ENCODE measurements at regions not wholly inside any gene's neighbourhood (a gene's known extent, or its start where the extent isn't known, plus 50 kb on each side); places are given as distances from the start of the nearest gene placed in this dataset.

DNA sequence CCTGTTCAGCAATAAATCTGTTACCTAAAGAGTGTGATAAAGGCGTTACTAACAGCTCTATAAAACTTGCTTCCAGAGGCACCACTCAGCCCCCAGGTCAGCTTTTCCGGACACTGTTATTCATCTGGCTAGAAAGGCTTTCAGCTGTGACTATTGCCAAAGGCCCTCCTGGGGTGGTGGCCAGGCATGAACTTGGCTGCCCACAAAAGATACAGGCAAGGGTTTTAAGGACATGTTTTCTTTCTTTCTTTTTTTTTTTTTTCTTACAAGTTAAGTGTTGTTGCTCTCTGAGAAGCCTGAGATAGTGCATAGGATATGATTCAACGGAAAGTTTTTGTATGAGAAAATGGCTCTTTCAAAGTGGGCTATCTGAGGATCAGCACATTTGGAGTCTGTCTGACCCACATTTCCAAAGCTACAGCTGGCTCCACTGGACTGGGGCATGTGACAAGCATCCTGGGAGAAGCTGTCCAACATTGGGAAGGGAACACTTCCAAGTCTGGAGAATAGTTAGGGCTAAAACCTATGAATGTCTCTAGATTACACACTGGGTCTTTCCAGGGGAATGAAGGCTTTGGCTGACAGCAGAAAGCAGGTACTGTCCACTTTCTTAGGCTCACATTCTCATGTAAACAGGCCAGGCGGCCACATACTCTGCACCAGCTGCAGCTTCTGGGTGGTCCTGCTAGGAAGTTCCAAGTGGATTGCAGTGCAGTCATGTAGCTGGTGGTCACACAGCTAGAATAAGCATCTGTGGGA, 639.7 kb downstream of the LMO4 start:
- TF ChIP-seq REST (IDR thresholded peaks at IDR 0.05), result no peak
- TF ChIP-seq TAF1 (conservative IDR thresholded peaks at IDR 0.05), result no peak
- TF ChIP-seq RAD21 (IDR thresholded peaks at IDR 0.05), result no peak
- no peak for TF ChIP-seq ATF3 (IDR thresholded peaks at IDR 0.05)
- no peak for TF ChIP-seq HNF4A (conservative IDR thresholded peaks at IDR 0.05)
- no peak for TF ChIP-seq JUND (IDR thresholded peaks at IDR 0.05)
- TF ChIP-seq FOXA1 (IDR thresholded peaks at IDR 0.05), result no peak
- no peak for TF ChIP-seq HNF4G (IDR thresholded peaks at IDR 0.05)
- no peak for TF ChIP-seq MAX (IDR thresholded peaks at IDR 0.05)
- no peak for TF ChIP-seq CTCF (IDR thresholded peaks at IDR 0.05; ENCODE audit: low read depth, low read length, missing input control)
- TF ChIP-seq YY1 (IDR thresholded peaks at IDR 0.05), result no peak
- no peak for TF ChIP-seq RXRA (IDR thresholded peaks at IDR 0.05)
- no peak for TF ChIP-seq NR2F2 (IDR thresholded peaks at IDR 0.05)
- no peak for TF ChIP-seq GABPA (IDR thresholded peaks at IDR 0.05 in 1 of 2, conservative IDR thresholded peaks at IDR 0.05 in 1 of 2)
- TF ChIP-seq SP1 (IDR thresholded peaks at IDR 0.05), result no peak
- no peak for TF ChIP-seq FOXA2 (IDR thresholded peaks at IDR 0.05)
- TF ChIP-seq EGR1 (IDR thresholded peaks at IDR 0.05; ENCODE audit: low read depth in 2 of 2), result no peak
- TF ChIP-seq, protein P1, sequence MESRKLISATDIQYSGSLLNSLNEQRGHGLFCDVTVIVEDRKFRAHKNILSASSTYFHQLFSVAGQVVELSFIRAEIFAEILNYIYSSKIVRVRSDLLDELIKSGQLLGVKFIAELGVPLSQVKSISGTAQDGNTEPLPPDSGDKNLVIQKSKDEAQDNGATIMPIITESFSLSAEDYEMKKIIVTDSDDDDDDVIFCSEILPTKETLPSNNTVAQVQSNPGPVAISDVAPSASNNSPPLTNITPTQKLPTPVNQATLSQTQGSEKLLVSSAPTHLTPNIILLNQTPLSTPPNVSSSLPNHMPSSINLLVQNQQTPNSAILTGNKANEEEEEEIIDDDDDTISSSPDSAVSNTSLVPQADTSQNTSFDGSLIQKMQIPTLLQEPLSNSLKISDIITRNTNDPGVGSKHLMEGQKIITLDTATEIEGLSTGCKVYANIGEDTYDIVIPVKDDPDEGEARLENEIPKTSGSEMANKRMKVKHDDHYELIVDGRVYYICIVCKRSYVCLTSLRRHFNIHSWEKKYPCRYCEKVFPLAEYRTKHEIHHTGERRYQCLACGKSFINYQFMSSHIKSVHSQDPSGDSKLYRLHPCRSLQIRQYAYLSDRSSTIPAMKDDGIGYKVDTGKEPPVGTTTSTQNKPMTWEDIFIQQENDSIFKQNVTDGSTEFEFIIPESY (IDR thresholded peaks at IDR 0.05), result no peak
- H3K27ac ChIP-seq (ENCODE audit: low read depth in 1 of 2, low read length in 2 of 2), result no peak overlapping the region
- no peak for DNase-seq (ENCODE audit: low spot score)
- WGBS, result 79% methylated on average over 4 of the region's 4 CpGs
- H3K27me3 ChIP-seq (ENCODE audit: control insufficient read depth in 4 of 4, insufficient read depth in 4 of 4, low read length in 3 of 4), result no peaks in the 10 kb centered on the region
- no peaks in the 10 kb centered on the region for H3K4me1 ChIP-seq (ENCODE audit: control insufficient read depth in 4 of 4, insufficient read depth in 4 of 4, low read length in 3 of 4)
- no peaks in the 10 kb centered on the region for H3K9me3 ChIP-seq (ENCODE audit: control insufficient read depth in 4 of 4, low read length in 3 of 4)
- no peak overlapping the region for H3K9ac ChIP-seq (ENCODE audit: low read depth in 1 of 2, low read length in 2 of 2)
- H3K36me3 ChIP-seq (ENCODE audit: control insufficient read depth in 4 of 4, insufficient read depth in 3 of 4, low read depth in 1 of 4, low read length in 3 of 4), result no peaks in the 10 kb centered on the region
- no peak overlapping the region for H3K4me3 ChIP-seq (ENCODE audit: low read depth in 1 of 3, low read length in 3 of 3)
